SK-MEL-5 (cell line): ENCODE measurements at regions not wholly inside any gene's neighbourhood (a gene's known extent, or its start where the extent isn't known, plus 50 kb on each side); places are given as distances from the start of the nearest gene placed in this dataset.

Experiments
- DNase-seq: peaks from one replicate; pipeline ENCODE4 v3.0.0-alpha.2; 2016; ENCODE audit warnings: low read depth, low spot score
- in situ Hi-C: cut with HindIII; loops from 2 replicates; pipeline ENCODE4 v1.10.0; 2016; ENCODE audit warnings: low sequenced_read_pairs, high pct_unique_total_duplicates, low pct_unique_long_range_greater_than_20kb
- small RNA-seq, 2 experiments: library from RNA; depleted of rRNA; stranded (forward); fragments of <200 nt; gene quantifications; one replicate each; pipeline ENCODE3, GENCODE V24; 2014

DNA sequence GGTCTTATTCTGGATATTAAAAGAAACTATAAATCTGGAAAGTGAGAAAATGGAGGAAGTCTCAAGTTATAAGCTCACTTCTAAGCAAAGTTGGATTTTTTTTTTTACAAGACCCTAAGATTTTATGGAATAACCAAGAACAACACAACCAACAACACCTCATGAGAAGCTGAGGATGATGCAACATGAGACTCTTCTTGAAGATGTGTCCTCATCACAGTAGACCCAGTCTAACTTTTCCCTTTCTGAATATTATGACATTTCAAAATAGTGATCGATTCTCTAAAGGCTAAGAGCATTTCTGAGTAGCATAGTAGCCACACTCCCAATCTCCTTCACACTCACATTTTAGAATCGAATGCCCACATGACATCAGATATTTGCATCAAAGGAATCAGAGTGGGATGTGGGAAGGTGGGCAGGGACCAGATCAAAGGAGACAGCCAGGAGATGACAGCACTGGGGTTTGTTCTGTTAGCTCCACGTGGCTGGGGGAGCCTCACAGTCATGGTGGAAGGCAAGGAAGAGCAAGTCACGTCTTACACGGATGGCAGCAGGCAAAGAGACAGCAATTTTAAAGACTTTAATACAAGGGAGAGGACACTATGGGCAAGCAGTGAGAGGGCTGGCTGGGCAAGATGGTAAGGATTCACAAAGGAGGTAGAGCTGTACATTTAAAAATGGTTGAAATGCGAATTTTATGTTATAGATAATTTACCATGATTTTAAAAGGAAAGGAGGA, 90.7 kb upstream of the MYL2 start:
- DNase-seq = no peak
- in situ Hi-C loops = no loop called here

DNA sequence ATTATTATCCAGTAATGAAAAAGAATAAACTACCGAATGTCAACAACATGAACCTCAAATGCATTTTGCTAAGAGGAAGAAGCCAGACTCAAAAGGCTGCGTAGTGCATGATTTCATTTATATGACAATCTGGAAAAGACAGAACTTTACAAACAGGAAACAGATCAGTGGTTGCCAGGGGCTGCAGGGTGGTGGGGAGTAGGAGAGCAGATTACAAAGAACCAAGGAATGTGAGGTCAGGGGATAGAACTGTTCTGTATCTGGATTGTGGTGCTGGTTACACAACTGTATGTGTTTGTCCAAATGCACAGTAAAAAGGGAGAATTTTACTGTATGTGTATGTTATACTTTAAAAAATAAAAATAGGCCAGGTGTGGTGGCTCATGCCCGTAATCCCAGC, 89.7 kb upstream of the MYL2 start:
- DNase-seq = no peak
- in situ Hi-C loops = no loop called here

DNA sequence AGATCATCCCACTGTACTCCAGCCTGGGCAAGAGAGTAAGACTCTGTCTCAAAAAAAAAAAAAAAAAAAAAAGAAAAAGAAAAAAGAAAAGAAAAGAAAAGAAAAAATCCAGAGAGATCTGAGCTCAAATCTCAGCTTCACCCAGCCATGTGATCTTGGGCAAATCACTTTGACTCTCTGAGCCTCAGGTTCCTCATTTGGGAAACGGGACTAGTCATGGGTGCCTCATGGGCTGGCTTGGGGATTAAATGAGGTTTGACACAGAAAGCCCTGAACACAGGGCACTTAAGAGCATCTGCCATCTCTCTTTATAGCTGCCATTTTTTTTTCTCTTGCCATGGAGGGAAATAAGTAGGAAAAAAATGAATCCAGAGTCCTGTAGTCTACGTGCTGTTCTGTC, 86.2 kb upstream of the MYL2 start:
- DNase-seq = no peak
- in situ Hi-C loops = no loop called here

DNA sequence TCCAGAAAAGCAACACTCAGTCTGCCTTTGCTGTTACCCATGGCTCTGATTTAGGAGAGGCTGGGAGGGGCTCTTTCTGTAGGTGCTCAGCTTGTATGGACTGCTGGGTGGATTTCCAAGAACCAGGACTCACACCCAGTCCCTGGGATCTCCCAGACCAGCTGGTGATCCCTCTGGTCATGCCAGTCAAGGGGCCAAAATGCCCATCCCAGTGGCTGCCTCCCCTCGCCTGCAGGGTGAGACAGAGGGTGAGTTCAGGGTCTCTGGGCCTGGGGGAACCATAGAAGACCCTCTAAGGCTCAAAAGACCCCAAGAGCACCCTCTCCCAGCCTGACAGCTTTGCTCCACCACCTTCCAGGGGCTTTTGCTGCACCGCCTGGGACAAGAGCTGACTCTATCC, 78.6 kb upstream of the MYL2 start:
- in situ Hi-C loops = no loop called here
- DNase-seq = no peak

DNA sequence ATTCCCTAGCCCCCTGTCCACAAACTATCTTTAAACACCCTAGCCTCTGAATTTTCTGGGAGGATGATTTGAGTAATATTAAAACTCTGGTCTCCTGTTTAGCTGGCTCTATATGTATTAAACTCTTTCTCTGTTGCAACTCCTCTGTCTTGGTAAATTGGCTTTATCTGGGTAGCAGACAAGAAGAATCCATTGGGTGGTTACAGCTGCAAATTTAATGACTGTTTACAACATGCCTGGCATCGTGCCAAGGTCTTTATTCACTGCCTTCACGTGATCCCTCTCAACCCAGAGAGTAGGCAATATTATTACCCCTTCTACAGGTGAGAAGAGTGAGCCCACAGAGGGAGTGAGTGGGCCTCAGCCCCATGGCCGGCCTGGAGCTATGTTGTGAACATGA, 77.8 kb upstream of the MYL2 start:
- no peak for DNase-seq
- in situ Hi-C loops = no loop called here

DNA sequence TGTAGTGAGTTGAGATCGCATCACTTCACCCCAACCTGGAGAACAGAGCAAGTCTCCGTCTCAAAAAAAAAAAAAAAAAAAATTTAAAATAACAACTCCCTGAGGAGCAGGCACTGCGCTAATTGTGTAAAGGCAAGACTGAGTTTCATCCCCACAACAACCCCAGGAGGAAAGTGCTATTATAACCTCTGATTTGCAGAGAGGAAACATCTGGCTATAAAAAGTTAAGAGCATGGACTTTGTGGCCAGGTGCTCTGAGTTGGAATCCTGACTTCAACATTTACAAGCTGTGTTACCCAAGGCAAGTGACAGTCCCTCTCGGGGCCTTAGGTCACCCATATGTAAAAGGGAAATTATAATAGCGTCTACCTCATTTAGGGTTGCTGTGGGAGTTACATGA, 76.0 kb upstream of the MYL2 start:
- DNase-seq = no peak
- in situ Hi-C loops = no loop called here

DNA sequence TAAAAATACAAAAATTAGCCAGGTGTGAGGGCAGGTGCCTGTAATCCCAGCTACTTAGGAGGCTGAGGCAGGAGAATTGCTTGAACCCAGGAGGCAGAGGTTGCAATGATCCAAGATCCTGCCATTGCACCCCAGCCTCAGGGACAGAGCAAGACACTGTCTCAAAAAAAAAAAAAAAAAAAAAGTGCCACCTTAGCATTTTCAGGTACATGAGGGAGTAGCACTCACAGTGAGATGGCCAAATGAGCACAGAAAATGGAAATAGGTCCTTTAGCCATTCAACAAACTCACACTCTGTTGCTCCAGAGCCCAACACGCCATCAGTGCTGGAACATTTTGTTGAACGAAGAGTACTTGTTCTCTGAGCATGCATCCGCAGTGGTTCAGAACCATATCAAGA, 75.2 kb upstream of the MYL2 start:
- DNase-seq = no peak
- in situ Hi-C loops = no loop called here

DNA sequence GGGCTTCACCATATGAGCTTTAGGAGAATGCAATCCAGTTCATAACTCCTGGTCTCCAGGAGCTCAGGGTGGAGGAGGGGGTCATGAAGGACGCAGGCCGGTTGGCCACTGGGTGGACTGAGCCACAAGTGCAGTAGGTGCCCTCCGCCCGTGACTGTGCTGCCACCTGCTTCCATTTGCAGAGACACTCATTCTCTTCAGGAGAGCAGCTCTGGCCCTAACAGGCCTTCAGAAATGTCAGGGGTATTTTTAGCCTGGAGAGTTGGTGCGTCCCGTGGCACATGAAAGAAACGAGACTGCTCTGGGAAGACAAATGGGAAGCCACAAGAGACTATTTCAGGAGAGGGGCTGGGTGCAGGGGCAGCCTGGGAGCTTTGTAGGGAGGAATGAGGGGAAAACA, 74.6 kb upstream of the MYL2 start:
- in situ Hi-C loops = no loop called here
- DNase-seq = no peak

DNA sequence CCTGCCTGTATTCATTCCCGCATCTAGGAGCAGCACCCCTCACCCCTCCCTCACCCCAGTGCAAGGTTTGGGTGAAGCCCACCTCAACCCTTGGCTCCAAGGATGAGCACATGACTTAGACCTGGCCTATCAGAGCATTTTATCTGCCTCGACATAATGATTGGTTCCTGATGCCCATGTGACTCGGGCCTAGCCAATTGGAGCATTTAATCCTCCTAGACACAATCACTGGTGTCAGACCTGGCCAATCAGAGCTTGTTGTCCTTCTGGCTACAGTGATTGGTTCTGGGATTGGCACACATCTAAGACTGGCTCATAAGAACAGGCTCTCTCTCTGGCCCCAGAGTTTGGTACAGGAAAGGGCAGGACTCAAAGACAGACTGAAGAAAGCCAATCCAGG, 73.1 kb upstream of the MYL2 start:
- peak; percentile 26 for DNase-seq
- in situ Hi-C loops = no loop called here

DNA sequence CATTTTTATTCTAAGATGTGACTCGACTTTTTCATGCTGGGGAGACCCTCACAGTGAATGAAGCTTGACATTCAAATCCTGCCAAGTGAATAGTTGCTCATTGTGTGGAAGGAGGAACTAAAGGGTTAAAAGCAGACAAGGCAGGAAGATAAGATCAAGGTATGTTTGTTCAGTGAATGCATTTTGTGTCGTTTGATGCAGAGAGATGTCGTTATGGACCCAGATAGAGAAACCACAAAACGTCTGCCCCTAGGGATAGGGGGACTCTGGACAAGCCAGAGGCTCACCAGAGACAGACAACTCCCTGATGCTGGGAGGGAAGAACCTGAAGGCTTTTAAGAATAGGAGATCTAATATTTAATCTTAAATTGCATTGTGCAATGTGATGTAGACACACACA, 72.5 kb upstream of the MYL2 start:
- DNase-seq = no peak

DNA sequence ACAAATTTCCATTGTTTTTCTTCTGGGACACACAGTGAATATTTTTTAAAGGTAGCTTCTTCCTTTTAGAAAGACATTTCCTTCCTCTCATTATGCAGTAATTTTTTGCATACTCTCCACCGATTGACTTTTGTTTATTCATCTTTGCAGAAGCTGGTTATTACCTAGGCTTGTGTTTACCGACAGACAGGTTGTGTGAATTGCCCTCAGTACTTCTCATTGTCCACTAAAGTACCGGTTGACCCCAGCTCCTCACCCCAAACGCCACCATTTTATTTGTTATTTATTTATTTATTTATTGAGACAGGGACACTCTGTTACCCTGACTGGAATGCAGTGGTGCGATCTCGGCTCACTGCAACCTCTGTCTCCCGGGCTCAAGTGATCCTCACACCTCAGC, 63.4 kb upstream of the MYL2 start:
- in situ Hi-C loops = no loop called here
- DNase-seq = no peak

More for the DNA sequence above, 72.5 kb upstream of the MYL2 start:
- in situ Hi-C loops = no loop called here

DNA sequence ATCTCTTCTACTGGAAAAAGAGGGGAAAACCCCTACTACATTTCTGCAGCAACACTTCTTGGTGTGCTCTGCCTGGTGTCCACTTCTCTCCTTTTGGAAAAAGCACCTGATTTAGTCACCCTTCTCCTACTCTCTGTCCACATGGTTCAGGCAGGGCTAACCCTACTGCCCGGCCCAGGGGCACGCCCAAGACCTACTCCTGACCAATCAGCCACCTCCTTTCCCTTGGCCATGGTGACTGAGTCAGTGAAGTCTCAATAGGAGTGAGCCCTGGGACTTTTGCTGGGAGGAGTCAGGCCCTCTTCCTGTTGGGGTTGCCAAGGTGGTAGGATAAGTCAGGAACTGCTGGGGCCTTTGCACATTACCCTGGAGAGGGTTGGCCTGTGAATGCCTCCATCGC, 52.5 kb upstream of the MYL2 start:
- DNase-seq = no peak
- in situ Hi-C loops = no loop called here

DNA sequence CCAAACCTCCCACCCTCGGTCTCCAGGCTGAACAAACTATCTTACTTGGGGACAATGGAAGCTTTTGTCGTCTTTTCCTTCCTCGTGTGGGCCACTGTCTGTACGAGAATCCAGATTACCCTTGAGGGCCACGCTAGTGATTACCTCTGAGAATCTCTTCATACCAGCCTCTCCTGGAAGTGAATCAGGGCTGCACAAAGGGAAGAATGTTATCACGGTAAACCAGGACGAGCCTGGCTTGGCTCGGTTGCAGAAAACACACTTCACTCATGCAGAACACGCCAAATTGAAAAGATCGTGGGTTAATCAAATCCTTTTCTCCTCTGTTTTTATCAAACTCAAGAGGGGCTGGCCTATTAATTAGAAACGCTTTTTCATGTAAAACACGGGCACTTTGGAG, 51.6 kb upstream of the MYL2 start:
- DNase-seq = no peak
- in situ Hi-C loops = no loop called here

DNA sequence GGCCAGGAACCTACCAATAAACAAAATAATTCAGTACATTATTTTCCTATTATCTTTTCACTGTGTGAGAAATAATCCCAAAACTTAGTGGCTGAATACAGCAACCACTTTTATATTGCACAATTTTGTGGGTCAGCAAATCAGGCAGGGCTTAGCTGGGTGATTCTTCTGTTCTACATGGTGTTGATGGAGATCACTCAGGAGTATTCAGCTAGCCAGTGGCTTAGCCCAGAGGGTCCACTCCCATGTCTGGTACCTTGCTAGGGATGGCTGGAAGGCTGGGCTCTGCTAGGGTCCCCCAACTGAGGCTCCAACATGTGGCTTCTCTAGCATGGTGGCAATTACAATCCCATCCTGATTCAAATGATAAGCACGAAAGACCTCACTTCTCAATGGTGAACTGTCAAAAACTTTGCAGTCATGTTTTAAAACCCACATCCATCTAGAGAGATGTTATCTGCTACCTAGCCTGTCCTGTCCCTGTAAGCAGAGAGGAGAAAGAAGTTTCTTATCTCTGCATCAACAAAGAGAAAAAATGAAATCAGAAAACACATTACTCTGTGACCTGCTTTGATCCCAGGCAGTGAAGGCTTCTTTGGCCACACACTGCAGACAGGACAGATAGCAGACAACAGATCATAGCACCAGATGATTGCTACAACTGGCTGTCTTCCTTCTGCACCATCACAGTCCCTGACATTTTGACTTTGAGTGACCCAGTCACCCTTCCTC, 51.0 kb upstream of the MYL2 start:
- in situ Hi-C loops = no loop called here
- DNase-seq = no peak

Small RNAs in the stretch of these regions (small RNA-seq; reads per million reads assigned to genes)
- gene MIR6760 = 0 reads per million in 2 experiments
